ENCODE measurements at regions not wholly inside any gene's neighbourhood (a gene's known extent, or its start where the extent isn't known, plus 50 kb on each side); places are given as distances from the start of the nearest gene placed in this dataset.

DNA sequence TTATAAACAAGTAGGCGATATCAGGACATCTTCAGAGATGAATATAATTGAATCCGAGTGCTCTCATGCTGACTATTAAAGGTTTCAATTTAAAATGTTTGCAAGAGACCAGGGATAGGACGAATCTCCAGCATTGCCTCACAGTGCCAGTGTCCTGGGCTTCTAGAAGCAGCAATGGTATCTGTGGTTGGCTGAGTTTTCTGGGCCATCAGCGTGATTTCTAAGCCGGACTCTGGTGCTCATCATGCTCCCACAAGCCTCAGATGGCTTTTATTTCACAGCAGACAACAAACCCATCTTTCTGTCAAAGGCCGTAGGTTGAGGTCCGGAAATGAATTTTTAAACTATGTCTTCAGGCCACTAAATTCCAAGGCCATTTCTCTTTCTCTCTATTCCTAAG, 187.7 kb downstream of the FOXO1 start:
- TF ChIP-seq, protein P1, sequence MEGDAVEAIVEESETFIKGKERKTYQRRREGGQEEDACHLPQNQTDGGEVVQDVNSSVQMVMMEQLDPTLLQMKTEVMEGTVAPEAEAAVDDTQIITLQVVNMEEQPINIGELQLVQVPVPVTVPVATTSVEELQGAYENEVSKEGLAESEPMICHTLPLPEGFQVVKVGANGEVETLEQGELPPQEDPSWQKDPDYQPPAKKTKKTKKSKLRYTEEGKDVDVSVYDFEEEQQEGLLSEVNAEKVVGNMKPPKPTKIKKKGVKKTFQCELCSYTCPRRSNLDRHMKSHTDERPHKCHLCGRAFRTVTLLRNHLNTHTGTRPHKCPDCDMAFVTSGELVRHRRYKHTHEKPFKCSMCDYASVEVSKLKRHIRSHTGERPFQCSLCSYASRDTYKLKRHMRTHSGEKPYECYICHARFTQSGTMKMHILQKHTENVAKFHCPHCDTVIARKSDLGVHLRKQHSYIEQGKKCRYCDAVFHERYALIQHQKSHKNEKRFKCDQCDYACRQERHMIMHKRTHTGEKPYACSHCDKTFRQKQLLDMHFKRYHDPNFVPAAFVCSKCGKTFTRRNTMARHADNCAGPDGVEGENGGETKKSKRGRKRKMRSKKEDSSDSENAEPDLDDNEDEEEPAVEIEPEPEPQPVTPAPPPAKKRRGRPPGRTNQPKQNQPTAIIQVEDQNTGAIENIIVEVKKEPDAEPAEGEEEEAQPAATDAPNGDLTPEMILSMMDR (IDR thresholded peaks at IDR 0.05; ENCODE audit: low read depth, low read length), result no peak
- no peak for TF ChIP-seq POLR2A (IDR thresholded peaks at IDR 0.05; ENCODE audit: extremely low read depth, insufficient read length)
- TF ChIP-seq, protein P2, sequence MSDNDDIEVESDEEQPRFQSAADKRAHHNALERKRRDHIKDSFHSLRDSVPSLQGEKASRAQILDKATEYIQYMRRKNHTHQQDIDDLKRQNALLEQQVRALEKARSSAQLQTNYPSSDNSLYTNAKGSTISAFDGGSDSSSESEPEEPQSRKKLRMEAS (IDR thresholded peaks at IDR 0.05; ENCODE audit: low read depth, low read length), result no peak

Data from NB4 (cell line).